SH-SY5Y (cell line): ENCODE measurements at regions not wholly inside any gene's neighbourhood (a gene's known extent, or its start where the extent isn't known, plus 50 kb on each side); places are given as distances from the start of the nearest gene placed in this dataset.

Source experiments
- GATA2 ChIP-seq: IDR thresholded peaks from 2 replicates; pipeline ENCODE4 v1.6.1; 2011; ENCODE audit warnings: mild to moderate bottlenecking, low read depth, low read length
- GATA3 ChIP-seq: IDR thresholded peaks from 2 replicates; pipeline ENCODE4 v1.6.1; 2011; ENCODE audit warnings: low read depth, mild to moderate bottlenecking, low read length, moderate library complexity

DNA sequence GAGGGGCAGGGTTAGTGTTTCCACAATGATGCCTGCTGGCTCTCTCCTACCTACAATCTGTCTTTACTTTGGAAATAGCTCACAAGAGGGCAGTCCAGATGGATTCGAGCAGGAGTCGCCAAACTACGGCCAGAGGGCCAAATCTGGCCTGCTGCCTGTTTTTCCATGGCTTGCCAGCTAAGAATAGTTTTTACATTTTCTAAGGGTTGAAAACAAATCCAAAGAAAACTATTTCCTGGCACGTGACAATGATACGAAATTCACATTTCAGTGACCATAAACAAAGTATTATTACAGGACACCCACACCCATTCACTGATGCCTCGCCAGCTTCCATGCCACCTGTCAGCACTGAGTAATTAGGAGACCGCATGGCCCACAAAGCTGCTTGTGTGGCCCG is 162.9 kb upstream of the WWC1 start:
- TF ChIP-seq GATA2, result no peak
- no peak for TF ChIP-seq GATA3
